NCI-H345 (cell line): ENCODE measurements at regions not wholly inside any gene's neighbourhood (a gene's known extent, or its start where the extent isn't known, plus 50 kb on each side); places are given as distances from the start of the nearest gene placed in this dataset.
"Not testable (repeated sequence)": the region's sequence is repeated elsewhere in the genome, so short reads cannot be mapped to it uniquely, and the experiment has no call there.

ENCODE experiments used
- DNase-seq: peaks from one replicate; lab custom pipeline; 2025; lab: John Stamatoyannopoulos, UW

- DNase-seq = not testable (repeated sequence)
Observed at GRCh38 chr1:206256935-206257334, 53.6 kb downstream of the SRGAP2 start.

GRCh38 chr1:206261473-206261872 is 58.1 kb downstream of the SRGAP2 start:
- DNase-seq = not testable (repeated sequence)

- not testable (repeated sequence) for DNase-seq
Observed at GRCh38 chr1:206262424-206262823, 59.1 kb downstream of the SRGAP2 start.

GRCh38 chr1:206264916-206265315 is 61.6 kb downstream of the SRGAP2 start:
- not testable (repeated sequence) for DNase-seq

- DNase-seq = not testable (repeated sequence)
Observed at GRCh38 chr1:206271153-206271552, 67.8 kb downstream of the SRGAP2 start.

- not testable (repeated sequence) for DNase-seq
Observed at GRCh38 chr1:206273104-206273503, 69.8 kb downstream of the SRGAP2 start.

GRCh38 chr1:206276143-206276542 is 72.8 kb downstream of the SRGAP2 start:
- not testable (repeated sequence) for DNase-seq

GRCh38 chr1:206278683-206279082 is 75.3 kb downstream of the SRGAP2 start:
- not testable (repeated sequence) for DNase-seq

- DNase-seq = not testable (repeated sequence)
Observed at GRCh38 chr1:206280683-206281082, 77.3 kb downstream of the SRGAP2 start.

- DNase-seq = not testable (repeated sequence)
Observed at GRCh38 chr1:206281912-206282654, 78.7 kb downstream of the SRGAP2 start.

GRCh38 chr1:206285024-206285960 is 82.0 kb downstream of the SRGAP2 start:
- DNase-seq = not testable (repeated sequence)

- DNase-seq = not testable (repeated sequence)
Observed at GRCh38 chr1:206287759-206288158, 84.4 kb downstream of the SRGAP2 start.

GRCh38 chr1:206288453-206288852 is 85.1 kb downstream of the SRGAP2 start:
- DNase-seq = not testable (repeated sequence)

- not testable (repeated sequence) for DNase-seq
Observed at GRCh38 chr1:206297145-206298031, 94.0 kb downstream of the SRGAP2 start.

- DNase-seq = not testable (repeated sequence)
Observed at GRCh38 chr1:206298032-206298392, 94.7 kb downstream of the SRGAP2 start.

GRCh38 chr1:206299181-206299791 is 95.9 kb downstream of the SRGAP2 start:
- not testable (repeated sequence) for DNase-seq

GRCh38 chr1:206299942-206300341 is 96.6 kb downstream of the SRGAP2 start:
- not testable (repeated sequence) for DNase-seq

- not testable (repeated sequence) for DNase-seq
Observed at GRCh38 chr1:206302056-206302455, 98.7 kb downstream of the SRGAP2 start.

GRCh38 chr1:206307442-206307841 is 104.1 kb downstream of the SRGAP2 start:
- not testable (repeated sequence) for DNase-seq

GRCh38 chr1:206310948-206311347 is 107.6 kb downstream of the SRGAP2 start:
- not testable (repeated sequence) for DNase-seq

GRCh38 chr1:206311611-206312273 is 108.4 kb downstream of the SRGAP2 start:
- not testable (repeated sequence) for DNase-seq
